ENCODE measurements at regions not wholly inside any gene's neighbourhood (a gene's known extent, or its start where the extent isn't known, plus 50 kb on each side); places are given as distances from the start of the nearest gene placed in this dataset.

DNA sequence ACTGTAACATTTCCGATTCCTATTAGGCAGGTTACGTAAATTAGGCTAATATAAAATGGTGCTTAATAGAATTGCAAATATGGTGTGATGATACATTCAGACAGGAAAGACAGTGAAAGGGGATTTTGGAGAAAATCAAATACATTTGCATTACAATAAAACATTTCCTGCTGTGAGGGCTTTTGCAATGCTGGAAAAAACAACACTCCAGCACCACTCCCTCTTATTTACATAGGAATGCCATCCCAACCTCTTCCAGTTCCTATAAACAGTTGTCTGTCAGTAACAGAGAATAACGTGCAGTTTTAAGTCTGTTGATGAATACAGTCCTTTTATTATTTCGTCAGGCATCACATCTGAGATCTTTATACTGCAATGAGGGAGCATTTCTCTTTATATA lies 298.8 kb upstream of the FANCL start:
- TF ChIP-seq, protein P1, sequence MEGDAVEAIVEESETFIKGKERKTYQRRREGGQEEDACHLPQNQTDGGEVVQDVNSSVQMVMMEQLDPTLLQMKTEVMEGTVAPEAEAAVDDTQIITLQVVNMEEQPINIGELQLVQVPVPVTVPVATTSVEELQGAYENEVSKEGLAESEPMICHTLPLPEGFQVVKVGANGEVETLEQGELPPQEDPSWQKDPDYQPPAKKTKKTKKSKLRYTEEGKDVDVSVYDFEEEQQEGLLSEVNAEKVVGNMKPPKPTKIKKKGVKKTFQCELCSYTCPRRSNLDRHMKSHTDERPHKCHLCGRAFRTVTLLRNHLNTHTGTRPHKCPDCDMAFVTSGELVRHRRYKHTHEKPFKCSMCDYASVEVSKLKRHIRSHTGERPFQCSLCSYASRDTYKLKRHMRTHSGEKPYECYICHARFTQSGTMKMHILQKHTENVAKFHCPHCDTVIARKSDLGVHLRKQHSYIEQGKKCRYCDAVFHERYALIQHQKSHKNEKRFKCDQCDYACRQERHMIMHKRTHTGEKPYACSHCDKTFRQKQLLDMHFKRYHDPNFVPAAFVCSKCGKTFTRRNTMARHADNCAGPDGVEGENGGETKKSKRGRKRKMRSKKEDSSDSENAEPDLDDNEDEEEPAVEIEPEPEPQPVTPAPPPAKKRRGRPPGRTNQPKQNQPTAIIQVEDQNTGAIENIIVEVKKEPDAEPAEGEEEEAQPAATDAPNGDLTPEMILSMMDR (IDR thresholded peaks at IDR 0.05; ENCODE audit: poor library complexity, severe bottlenecking): no peak
- peak; percentile 48 for TF ChIP-seq POLR2AphosphoS5 (IDR thresholded peaks at IDR 0.05)
